ENCODE measurements at regions not wholly inside any gene's neighbourhood (a gene's known extent, or its start where the extent isn't known, plus 50 kb on each side); places are given as distances from the start of the nearest gene placed in this dataset.

DNA sequence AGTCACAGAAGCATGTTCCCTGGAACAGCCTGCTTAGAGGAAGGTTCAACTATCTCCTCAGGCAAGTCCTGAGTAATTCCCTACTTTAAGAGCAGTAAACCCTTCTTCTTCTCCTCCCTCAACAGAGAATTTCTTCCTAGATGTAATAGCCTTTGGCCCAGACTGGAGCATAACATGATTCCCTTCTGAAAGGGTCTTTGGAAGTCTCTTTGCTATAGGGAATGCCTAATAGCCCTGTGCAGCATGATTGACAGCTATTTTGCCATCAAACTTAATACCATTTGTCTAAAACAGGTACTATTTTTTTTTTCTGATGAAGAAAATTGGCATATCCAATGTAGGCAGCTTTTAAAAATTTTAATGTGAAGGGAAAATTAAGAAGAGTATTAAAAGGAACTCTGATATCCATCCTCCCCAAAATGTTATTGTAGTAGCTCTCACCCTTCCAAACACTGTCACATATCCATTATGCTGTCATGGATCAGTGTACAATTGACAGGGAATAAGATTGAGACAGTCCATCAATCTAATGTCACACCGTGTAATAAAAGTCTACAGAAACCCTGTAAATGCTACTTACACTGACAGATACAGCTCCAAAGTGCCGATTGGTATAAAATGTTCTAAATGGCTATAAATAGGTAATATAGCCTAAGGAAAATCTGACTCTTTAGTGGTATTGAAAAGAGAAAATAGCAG lies 884.6 kb downstream of the TTLL7 start:
- no peak for DNase-seq

DNA sequence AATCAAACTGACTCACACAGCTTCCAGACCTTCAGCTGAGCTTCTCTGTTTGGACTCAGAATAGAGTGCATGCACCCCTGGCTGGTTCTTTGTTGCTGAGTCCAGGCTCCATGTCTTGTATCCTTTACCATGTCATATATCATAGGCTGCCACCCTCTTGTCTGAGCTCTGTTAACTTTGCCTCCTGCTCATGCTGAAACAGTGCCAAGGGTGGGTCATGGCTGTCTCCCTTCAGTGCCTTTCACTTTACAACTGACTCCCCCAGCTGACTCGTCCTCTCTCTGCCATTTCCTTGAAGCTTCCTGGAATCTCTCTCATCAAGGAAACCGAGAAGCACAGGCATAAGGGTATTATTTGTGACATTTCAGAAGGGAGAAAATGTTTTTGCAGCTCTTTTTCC lies 885.3 kb downstream of the TTLL7 start:
- DNase-seq, result no peak

DNA sequence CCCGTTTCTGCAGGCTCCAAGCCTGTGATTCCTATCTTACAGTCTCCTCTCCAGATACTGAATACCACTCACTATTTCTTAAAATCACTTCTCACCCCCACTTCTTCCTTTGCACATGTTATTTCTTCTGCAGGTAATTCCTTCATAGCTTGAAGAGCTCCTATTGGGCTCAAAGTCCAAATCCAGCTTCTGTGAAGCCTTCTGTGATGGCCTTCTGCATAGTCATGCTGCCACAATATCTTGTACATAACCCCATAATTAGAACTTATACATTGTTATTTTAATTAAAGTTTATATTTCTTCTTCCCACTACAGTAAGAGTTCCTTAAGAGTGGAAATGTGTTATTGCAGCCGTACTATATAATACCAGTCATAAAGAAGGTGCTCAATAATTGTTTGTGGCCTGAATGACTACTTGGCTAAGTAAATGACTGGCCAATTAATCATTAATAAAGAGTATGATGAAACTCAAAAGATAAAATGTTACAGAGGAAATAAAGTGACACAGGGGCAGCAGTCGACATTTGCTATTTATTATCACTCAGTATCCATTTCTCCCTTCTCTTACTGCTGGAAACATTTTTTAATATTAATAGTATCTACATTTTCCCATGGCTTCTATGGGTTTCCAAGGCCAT lies 886.6 kb downstream of the TTLL7 start:
- no peak for DNase-seq

DNA sequence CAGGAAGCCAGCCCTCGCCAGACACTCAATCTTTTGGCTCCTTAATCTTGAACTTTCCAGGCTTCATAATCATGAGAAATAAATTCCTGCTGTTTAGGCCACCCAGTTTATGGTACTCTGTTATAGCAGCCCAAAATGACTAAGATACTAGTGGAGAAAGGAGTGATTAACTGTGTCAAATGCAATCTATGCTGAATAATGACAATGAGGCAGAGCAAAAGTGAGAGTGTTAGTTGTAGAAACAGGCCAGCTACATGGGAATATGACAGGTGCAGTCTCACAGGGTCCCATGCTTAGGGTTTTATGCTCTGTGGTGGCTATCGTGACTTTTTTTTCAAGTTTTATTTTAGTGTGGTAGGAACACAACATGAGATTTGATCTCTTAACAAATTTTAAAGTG lies 888.8 kb downstream of the TTLL7 start:
- no peak for DNase-seq

DNA sequence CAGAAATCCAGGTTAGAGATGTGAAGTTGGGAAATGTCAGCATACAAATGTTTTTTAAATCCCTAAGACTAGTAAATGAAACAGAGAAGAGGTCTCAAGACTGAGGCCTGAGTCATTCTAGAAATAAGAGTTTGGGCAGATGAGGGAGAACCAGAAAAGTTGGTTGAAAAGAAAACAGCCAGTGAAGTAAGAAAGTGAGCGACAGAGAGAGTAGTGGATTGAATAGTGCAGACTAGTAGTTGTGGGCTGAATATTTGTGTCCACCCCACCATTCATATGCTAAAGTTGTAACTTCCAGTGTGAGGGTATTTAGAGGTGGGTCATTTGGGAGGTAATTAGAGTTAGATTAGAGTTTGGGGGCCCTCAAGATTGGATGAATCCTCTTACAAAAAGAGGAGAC lies 889.2 kb downstream of the TTLL7 start:
- DNase-seq, result no peak

DNA sequence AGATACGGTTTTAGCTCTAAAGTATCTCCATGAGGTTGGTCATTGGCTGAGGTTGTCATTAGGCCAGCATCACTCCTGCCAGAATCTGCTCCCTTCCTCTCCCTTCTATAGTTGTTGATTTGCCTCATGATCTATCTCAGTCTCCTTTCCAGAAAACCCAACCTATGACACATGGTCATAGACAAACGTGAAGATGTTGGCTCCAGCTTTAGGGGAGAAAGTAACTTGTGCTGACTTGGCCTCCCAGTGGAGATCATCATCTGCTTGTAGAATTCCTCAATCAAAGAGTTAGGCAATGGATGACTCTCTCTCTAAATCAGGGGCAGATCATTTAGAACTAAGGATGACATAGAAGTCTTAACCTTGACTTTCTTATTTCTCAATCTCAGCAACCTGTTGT lies 894.4 kb downstream of the TTLL7 start:
- no peak for DNase-seq

DNA sequence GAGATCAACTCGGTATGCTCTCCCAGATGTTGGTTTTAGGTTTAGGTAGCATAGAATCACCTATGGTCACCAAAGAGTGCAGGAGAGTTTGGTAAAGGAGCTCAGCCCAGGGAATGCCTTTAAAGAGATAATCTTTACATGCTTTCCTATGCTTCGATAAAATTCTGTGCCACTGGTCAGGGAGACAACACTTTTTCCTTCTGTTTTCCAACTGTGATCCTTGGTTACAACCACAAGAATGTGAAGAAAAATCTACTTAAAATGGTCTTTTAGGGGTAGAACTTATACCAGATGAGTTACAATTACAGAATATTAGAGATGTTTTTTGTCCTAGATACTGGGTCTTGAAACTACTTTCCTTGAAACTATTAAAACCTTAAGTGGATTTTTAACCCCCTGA lies 895.6 kb downstream of the TTLL7 start:
- DNase-seq, result no peak

DNA sequence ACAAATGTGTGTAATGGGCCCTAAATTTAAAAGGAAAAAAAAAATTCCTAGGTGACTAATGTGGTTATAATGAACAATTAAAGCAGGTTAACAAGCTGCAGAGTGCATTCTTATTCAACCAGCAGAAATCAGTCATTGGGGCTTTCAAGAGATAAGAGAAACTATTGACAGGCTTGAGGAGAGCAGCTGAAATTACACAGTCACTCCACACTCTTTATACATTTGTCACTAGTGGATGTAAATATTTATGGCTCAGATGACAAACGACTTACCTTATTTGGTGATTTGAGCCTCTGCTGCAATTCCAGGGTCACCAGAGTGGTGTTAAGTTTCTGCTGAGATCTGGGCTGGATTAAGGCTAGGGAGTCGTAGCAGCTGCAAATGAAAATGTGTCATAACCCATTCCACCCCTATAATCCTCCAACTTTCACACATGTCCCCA lies 896.3 kb downstream of the TTLL7 start:
- peak; percentile 24 for DNase-seq

DNA sequence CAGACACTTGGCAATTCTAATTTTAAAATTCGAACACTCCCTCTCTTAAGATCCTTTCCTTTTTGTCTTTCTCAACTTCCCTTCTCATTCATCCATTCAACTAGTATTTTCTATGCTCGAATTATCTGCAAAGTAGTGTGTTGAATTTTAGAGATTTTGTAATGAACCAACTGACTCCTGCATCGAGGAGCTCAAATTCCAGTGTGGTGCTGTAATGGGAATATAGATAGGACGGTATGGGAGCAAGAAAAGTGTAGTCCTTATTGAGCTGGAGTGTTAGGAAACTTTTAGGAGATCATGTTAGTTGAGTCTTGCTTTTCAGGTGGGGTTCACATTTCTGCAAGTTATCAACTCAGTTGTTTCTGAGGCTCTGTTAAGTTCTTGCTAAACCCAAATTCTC lies 897.5 kb downstream of the TTLL7 start:
- no peak for DNase-seq

DNA sequence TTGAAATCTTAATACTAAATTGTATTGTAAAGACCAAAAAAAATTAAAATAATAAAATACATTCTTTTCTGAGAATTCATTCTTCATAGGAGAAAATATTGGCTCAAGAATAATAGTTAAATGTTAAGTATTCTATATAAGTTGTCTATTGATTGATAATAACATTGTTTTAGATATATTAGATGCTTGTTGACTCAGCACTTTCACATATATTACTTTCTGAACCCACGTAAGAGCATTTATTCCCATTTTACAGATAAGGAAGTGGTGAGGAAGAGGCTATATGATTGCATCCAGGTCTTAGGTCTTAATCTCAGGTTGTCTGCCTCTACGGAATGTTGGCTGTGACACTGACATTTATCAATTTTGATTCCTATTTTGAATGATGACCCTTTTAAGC lies 898.8 kb downstream of the TTLL7 start:
- DNase-seq, result no peak

DNA sequence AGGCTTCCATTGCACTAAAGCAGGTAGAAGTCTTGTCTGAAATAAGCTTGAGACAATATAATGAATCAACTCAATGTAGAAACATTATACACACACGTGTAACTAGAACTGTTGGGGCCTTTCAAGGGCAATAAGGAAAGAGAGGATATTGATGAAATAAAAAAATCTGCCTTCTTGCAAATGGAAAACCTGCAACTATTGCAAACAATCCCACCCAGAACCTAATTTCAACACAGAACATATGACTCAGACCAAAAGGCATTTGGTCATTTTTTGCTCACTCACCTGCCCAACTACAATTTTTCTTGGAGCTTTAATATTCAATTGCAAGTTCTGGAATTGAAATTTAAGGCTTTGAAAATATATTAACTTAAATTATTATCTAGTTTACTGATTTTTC lies 900.1 kb downstream of the TTLL7 start:
- no peak for DNase-seq

DNA sequence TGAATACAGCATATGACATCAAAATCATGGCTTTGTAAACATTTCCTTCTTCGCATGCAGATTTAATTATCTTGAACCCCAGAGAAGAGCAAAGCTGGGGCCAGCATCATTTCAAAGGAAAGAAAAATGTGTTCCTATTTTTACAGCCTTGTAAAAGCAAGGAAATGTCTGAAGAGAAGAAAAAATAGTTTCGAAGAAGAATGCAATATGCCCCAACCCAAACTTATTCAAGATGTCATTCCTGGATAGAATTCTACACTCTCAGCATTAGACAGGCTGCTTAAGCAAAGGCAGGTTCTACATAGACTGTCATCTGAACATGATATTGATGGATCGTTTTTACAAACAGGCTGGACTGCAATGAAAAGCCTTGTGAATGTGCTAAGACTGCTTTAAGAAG lies 900.8 kb downstream of the TTLL7 start:
- DNase-seq, result no peak

DNA sequence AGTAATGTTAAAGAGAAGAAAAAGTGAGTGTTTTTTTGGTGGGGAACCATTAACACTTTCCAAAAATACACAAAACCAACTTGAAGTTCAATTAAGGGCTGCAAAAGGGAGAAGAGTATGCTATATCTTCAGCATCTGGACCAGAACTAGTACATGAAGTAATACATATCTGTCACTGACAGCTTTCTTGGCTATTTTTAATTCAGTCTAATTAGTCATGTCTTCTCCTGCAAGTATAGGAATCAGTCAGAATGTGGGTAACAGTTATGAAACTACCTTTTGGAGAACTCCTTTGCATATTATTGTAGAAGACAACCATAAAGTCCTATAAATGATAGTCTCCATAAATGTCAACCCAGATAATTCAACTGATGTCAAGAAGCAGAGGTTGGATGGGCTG lies 901.2 kb downstream of the TTLL7 start:
- DNase-seq, result no peak

DNA sequence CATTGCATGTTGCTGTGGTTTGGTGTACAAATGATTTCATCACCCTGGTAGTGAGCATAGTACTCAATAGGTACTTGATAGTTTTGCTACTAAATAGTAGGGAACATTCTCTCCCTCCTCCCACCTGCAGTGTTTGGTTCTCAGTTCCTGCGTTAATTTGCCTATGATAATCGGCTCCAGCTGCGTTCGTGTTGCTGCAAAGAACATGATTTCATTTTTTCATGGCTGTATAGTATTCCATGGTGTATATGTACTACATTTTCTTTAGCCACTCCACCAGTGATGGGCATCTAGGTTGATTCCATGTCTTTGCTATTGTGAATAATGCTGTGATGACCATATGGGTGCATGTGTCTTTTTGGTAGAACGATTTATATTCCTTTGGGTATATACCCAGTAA lies 903.4 kb downstream of the TTLL7 start:
- DNase-seq, result no peak

DNA sequence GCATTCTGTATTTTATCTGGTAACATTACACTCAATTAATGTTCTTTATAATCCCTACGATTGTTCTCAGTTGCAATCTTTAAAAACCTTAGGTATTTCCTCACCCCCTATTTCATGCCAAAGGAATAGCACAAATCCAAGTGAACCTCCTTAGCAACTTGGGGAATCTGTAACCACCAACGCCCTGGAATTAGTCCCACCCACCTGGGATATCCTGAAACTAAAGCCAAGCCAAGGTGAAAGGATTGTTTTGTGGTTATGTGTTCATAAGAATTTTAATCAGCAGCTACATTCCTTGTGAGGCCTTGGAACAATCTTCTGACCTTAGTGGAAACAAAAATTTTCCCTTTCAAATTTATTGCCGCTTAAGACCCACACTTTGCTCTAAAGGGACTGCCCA lies 908.7 kb downstream of the TTLL7 start:
- DNase-seq, result no peak

DNA sequence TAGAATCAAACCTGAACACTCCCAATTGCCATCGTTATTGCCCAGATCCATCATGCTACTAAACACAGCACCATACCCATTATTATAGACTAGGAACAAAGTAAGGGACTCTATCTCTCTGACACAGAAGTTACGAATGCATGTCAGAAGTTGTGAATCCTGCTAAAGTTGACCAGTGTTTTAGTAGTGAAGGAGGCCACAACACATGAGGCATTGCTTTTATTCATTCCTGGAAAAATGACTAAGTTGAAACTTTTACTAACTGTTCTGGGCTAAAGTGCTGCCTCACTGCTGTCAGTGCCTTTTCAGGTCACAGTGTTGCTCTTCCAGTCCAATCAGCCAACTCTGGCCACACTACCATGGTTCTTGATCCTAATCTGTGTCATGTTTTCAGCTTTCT lies 911.1 kb downstream of the TTLL7 start:
- no peak for DNase-seq

DNA sequence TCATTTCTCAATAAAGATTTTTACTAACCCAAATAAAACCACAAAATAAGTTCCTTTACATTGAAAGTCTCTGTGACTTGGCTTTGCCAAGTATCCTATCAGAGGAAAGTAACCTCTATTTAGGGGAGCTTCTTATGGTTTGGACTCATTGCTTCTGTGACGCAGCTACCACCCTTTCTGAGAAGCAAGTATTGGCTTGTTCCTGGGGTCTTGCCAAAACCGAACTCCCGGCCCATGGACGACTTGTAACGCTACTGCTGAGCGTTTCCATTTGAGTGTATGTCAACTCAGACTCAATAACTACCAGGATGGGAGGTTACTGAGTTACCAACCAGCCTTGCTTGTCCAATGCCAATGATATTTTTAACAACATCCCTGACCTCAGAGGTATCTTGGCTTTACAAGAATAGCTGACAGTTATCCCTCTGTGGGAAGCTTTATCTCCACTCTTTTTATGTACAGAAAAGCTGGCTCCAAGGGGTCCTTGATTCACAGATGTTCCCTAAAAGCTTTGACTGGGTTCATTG lies 911.9 kb downstream of the TTLL7 start:
- no peak for DNase-seq

DNA sequence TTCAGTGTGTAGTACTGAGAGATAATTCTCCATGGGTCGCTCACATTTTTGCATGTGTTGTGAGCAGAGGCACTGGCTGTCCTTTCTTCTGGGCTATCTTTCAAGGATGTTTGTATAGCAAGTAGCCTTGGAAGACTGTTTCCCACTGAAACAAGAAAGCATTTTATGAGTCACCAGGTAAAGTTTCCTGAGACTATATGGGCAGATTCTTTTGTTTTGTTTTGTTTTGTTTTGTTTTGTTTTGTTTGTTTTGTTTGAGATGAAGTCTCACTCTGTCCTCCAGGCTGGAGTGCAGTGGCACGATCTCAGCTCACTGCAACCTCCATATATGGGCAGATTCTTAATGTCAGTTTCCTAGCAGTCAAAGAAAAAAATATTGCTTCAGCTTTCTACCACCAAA lies 912.6 kb downstream of the TTLL7 start:
- no peak for DNase-seq

DNA sequence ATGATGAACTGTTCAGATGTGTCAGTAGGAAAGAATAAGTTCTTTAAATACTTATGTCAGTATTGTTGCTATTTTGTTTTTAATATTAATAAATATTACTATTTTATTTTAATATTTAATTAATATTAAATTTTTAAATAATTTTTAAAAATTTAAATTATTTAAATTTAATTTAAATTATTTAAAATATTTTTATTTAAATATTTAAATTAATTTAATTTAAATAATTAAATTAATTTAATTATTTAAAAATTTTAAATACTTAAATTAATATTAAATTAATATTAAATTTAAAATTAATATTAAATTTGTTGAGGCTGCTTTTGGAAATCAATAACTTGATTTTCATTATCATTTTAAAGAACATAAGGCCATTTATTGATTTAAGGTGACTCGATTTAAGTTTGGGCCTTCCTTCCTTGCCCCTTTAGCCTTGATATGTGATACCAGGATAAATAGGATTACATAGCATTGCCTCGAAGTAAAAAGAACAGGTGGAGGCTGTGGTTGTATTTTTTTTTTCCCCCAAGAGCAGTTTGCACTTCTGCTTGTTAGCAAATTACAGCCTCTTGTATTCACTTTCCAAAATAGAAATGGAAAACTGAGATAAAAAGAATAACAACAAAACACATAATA lies 915.2 kb downstream of the TTLL7 start:
- no peak for DNase-seq

DNA sequence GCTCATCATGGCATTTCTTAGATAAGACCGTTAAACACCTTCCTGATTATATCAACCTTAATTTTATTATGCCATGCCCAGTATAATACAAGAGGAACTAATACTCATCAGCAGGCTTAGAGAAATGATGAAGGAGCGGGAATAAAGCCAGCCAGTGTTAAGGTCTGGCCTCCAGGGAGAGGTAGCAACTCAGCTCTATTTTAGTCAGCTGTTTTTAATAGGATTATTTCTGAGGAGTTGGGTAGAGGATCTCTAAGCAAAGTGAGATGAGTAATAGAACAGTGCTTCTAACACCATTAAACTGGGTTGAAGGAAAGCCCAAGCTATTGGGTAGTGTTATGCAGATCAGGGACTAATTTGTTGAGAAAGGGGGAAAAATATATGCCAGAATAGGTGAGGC lies 921.5 kb downstream of the TTLL7 start:
- no peak for DNase-seq

DNA sequence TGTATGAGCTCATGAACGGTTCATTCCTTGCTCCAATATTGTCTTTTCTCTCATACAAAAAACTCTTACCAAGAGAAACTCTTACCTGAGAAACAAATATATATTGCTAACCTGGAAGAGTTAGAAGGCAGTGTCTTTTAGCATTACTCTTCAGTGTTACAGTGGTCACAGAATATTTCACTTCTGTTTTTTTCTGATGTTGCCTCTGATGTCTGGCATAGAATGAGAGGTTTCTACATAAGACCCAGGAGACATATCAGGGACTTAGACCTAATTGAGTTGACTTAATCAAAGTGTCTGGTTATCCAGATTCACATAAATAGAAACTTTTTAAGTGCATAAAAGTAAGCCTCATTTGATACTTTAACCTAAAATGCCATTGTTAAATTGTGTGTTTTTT lies 923.8 kb downstream of the TTLL7 start:
- no peak for DNase-seq

DNA sequence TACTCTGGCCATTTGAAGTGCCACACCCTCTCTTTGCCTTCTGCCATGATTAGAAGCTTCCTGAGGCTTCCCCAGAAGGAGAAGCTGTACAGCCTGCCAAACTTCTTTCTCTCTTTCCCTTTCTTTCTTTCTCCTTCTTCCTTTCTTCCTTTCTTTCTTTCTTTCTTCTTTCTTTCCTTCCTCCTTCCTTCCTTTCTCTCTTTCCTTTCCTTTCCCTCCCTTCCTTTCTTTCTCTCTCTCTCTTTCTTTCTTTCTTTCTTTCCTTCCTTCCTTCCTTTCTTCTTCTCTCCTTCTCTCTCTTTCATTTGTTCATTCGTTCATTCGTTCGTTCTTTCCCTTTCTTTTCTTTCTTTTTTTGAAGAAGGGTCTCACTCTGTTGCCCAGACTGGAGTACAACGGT lies 931.0 kb downstream of the TTLL7 start:
- no peak for DNase-seq

DNA sequence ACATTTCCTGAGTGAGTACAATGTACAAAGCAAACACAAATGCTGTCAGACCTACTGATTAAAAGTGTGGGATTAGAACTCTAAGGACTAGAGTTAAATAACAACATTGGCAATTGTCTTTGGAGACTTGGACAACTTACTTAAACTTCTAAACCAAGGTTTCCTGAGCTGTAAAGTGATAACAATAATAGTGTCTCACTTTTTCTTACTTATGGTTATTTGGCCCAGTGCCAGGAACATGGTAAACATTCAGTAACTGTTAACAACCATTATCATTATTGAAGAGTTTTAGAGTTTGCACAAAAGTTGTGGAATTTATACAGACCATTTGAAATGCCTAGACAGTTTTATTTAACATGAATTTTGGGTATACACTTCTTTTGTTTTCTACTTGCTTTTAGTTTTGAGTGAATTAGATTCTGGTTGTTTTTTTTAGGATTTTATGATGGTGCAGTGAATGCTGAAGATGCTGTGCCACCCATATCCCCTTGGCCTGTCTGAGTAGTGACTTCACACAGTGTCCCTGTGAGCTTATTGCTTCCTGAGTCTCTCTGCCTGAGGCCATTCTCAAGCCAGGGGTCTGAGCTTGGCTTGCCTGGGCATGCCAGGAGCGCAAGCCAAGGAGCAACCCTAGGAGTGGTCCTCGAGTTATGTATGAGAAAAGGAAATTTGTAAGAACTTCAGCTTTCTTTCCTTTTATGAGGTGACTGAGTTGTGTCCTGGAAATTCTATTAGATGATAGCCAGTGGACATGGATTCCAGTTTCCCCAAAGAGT lies 932.8 kb downstream of the TTLL7 start:
- no peak for DNase-seq

All from DMS79 treated with DMSO at 0.1 percent for 48 hours (cell line).